ENCODE measurements at regions not wholly inside any gene's neighbourhood (a gene's known extent, or its start where the extent isn't known, plus 50 kb on each side); places are given as distances from the start of the nearest gene placed in this dataset.

DNA sequence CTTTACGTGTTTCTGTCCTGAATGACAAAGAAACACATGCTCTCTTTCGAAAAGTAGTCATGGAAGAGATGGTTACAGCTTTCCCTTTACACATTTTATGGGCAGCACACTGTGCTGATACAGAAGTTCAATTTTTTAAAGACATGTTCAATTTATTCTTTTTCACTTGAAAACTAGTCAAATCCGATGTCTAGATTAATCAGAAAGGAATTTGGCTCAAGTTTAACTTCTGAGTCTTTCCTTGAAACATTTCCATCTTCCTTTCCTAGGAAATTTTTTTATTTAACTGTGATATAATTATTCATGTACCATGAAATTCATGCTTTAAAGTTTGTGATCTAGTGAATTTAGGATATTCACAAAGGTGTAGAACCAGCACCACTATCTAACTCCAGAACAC, 360.1 kb downstream of the TNS3 start:
- Histone ChIP-seq H3K4me3 (no peak overlapping the region), H3K4me1 (replicated peaks in 1 of 2) (no peaks in the 10 kb centered on the region), H3K27ac (no peak overlapping the region)
- WGBS, 10 experiments: 0 to 100% (median 60%) methylated on average over 1 to 3 of the region's 3 CpGs
- no peak for ATAC-seq (replicated peaks in 6 of 8)
- in situ Hi-C loops (cut with MboI; ENCODE audit: low pct_unique_long_range_greater_than_20kb in 2 of 9, low sequenced_read_pairs in 9 of 9, unreplicated experiment in 9 of 9): no loop called here

DNA sequence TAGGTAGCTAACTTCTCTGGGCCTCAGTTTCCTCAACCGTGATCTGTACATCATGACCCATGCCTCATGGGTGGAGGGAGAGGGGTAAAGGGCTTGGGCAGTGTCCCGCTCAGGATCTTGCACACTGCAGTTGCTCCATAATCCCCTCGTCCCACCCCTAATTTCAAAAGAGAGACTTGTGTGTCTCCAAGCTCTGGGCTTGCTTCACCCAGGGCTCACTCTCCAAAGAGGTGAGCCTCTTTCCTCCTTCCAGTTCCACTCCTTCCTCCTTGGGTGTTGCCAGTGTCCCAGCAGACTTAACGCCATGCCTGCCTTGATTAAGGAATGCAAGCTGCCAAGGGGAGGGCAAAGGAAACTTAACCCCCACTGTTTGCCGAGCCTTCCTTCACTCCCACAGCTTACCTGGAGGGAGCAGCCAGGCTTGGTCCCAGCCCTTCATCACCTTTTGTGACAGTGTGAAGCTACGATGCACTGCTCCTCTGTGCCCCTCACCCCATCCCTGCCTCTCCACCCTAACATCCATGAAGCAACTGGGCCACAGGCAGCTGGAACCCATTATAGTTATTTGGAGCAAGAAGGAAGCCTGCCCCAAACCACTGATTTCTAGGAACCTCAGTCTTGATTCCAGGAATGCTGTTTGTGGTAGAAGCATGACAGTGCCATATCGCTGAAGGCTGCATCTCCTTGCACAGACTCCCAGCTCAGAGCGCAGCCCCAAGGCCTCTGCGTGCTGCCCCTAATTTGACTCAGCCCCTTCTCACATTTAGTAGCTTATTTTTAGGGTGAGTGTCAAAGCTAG, 363.3 kb downstream of the TNS3 start:
- no peak overlapping the region for H3K4me3 ChIP-seq
- H3K27ac ChIP-seq: no peak overlapping the region
- WGBS, 10 experiments: 60 to 100% (median 90%) methylated on average over 2 to 6 of the region's 9 CpGs; no CpG with 5 or more reads in 4 of the 10 experiments
- no peaks in the 10 kb centered on the region for H3K4me1 ChIP-seq (replicated peaks in 1 of 2)
- in situ Hi-C loops (cut with MboI; ENCODE audit: low pct_unique_long_range_greater_than_20kb in 2 of 9, low sequenced_read_pairs in 9 of 9, unreplicated experiment in 9 of 9): no loop called here
- peak in 2 of 8 experiments; percentile 32 to 57 for ATAC-seq (replicated peaks in 6 of 8)

DNA sequence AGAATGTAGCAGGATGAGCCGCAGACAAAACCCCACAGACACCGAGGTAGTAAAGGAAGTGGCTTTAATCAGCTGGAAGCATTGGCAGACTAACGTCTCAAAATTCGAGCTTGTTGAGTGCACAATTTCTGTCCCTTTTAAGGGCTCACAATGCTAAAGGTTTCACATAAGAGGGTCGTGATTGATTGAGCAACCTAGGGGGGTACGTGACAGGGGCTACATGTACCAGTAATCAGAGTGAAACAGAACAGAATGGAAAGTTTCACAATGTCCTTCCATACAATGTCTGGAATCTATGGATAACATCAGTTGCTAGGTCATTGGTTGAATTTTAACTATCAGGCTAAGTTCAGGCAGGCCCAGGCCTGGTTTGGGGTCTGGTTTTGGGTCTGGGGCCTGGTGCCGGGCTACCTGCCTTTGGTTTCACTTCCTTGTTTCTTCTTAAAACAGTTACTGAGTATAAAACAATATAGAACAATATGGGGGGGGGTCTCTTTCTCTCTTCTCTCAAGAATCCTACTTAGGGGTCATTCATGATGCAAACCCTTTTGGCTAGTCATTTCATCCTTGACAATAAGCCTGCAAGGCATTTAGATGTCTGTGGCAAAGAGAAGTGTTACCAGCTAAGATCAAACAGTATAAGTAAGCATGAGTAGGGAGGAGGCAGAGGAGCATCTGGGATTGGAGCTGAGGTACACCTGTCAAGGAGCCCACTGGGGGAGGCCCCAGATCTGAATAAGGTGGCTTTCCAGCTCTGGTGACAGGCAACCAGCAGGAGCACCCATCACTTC, 364.1 kb downstream of the TNS3 start:
- ATAC-seq (replicated peaks in 6 of 8): no peak
- Histone ChIP-seq H3K27ac (no peak overlapping the region), H3K4me1 (replicated peaks in 1 of 2) (no peaks in the 10 kb centered on the region), H3K4me3 (no peak overlapping the region)
- in situ Hi-C loops (cut with MboI; ENCODE audit: low pct_unique_long_range_greater_than_20kb in 2 of 9, low sequenced_read_pairs in 9 of 9, unreplicated experiment in 9 of 9): no loop called here
- 65 to 100% (median 84%) methylated on average over 1 to 5 of the region's 7 CpGs; no CpG with 5 or more reads in 1 of the 10 experiments for WGBS, 10 experiments

DNA sequence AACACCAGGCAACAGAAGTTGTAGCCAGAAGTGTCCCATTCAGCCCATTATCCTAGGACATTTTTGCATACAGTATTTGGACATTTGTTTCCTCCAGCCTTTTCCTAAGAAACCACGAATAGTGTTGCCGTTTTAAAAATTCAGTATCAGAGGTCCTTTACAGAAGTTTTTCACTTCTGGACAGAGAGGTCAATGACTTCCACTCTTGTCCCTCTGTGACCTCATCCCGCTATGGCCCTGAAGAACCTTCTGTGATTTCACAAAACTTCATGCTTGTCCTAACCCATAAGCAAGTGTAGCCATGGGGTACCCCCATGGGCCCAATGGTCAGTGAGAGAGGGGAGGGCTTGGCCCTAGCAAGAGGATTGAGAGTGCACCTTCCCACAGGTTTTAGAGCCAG, 364.8 kb downstream of the TNS3 start:
- 50 to 98% (median 88%) methylated on average over 2 to 3 of the region's 3 CpGs; no CpG with 5 or more reads in 2 of the 10 experiments for WGBS, 10 experiments
- Histone ChIP-seq H3K27ac (no peak overlapping the region), H3K4me3 (no peak overlapping the region), H3K4me1 (replicated peaks in 1 of 2) (no peaks in the 10 kb centered on the region)
- ATAC-seq (replicated peaks in 6 of 8): no peak
- in situ Hi-C loops (cut with MboI; ENCODE audit: low pct_unique_long_range_greater_than_20kb in 2 of 9, low sequenced_read_pairs in 9 of 9, unreplicated experiment in 9 of 9): no loop called here

DNA sequence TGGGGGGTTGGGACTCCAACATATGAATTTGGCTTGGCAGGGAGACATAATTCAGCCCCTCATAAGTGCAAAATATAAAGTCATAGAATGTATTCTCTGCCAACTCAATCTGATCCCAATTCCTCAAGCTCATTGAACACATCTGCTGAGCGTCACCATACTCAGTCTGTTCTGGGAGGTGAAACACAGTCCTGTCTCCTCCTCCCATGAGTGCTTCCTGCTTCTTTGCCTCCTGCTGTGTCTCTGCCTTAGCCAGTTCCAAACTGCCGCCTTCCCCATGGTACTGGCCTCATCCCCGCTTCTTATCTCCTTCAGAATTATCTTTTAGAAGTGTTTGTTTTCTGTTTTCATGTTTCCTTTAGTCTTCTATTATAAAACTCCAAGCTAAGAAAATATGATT, 365.5 kb downstream of the TNS3 start:
- in situ Hi-C loops (cut with MboI; ENCODE audit: low pct_unique_long_range_greater_than_20kb in 2 of 9, low sequenced_read_pairs in 9 of 9, unreplicated experiment in 9 of 9): no loop called here
- 82 to 100% (median 90%) methylated on average over 2 to 3 of the region's 3 CpGs; no CpG with 5 or more reads in 3 of the 10 experiments for WGBS, 10 experiments
- no peak for ATAC-seq (replicated peaks in 6 of 8)
- Histone ChIP-seq H3K4me1 (replicated peaks in 1 of 2) (no peaks in the 10 kb centered on the region), H3K4me3 (no peak overlapping the region), H3K27ac (no peak overlapping the region)

DNA sequence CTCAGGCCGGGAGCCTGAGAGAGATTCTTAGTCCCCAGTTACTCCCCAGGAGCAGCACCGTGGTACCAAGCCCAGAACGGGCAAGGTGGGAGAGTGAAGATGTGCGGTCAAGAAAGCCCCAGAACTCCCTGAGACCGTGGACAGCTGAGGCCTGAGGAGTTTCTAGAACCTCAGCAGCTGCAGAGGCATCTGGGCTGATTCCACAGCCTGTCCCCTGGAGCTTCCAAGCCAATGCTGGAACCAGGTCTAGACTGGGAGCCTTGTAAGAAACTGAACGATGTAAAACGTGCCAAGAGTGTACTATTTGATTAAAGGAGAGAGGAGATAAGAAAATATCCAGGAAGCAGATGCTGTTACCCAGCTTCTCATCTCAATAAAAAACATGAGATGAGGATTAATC, 366.3 kb downstream of the TNS3 start:
- no peak for ATAC-seq (replicated peaks in 6 of 8)
- in situ Hi-C loops (cut with MboI; ENCODE audit: low pct_unique_long_range_greater_than_20kb in 2 of 9, low sequenced_read_pairs in 9 of 9, unreplicated experiment in 9 of 9): no loop called here
- Histone ChIP-seq H3K27ac (no peak overlapping the region), H3K4me1 (replicated peaks in 1 of 2) (no peaks in the 10 kb centered on the region), H3K4me3 (no peak overlapping the region)
- 20 to 90% (median 60%) methylated on average over 1 to 6 of the region's 7 CpGs; no CpG with 5 or more reads in 3 of the 10 experiments for WGBS, 10 experiments

DNA sequence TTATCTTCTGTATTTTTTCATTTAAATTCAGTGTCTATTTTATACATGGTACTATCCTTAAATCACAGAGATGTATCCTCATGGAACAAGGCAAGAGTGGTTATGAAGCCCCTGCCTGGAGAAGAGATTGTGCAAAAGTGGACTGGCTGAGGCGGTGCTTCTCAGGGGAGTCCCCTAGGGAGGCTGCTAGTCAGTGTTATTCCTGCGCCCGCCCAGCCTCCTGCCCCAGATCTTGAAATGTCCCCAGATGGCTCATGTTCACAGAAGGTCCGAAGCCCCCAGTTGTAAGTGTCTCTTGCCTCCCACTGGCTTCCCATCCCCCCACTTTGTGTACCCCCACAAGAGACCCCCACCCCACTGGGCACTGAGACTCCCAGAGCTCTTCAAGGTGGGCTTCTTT, 366.9 kb downstream of the TNS3 start:
- Histone ChIP-seq H3K27ac (no peak overlapping the region), H3K4me3 (no peak overlapping the region), H3K4me1 (replicated peaks in 1 of 2) (no peaks in the 10 kb centered on the region)
- no peak for ATAC-seq (replicated peaks in 6 of 8)
- WGBS, 10 experiments: 20 to 100% (median 57%) methylated on average over 1 to 3 of the region's 4 CpGs; no CpG with 5 or more reads in 7 of the 10 experiments
- in situ Hi-C loops (cut with MboI; ENCODE audit: low pct_unique_long_range_greater_than_20kb in 2 of 9, low sequenced_read_pairs in 9 of 9, unreplicated experiment in 9 of 9): no loop called here

DNA sequence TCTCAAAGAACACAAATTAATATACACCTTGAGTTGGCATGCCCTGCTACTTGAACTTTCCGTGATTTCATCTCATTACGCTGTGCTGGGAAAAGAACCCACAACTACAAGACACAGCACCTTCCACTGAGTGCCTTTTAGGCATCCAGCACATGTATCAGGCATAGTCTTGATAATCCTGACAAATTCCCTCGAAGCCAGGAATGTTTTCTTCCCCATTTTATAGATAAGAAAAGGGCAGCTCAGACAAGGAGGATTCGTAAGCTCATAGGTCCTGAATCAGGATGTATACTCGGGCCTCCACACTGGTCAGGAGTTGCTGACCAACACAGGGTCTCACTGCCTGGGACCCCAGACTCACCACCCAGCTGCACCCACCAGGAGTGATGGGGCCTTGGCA, 368.6 kb downstream of the TNS3 start:
- WGBS, 10 experiments: 50 to 100% (median 68%) methylated on average over 1 to 5 of the region's 5 CpGs; no CpG with 5 or more reads in 1 of the 10 experiments
- Histone ChIP-seq H3K4me3 (no peak overlapping the region), H3K4me1 (replicated peaks in 1 of 2) (no peaks in the 10 kb centered on the region), H3K27ac (no peak overlapping the region)
- in situ Hi-C loops (cut with MboI; ENCODE audit: low pct_unique_long_range_greater_than_20kb in 2 of 9, low sequenced_read_pairs in 9 of 9, unreplicated experiment in 9 of 9): no loop called here
- no peak for ATAC-seq (replicated peaks in 6 of 8)

DNA sequence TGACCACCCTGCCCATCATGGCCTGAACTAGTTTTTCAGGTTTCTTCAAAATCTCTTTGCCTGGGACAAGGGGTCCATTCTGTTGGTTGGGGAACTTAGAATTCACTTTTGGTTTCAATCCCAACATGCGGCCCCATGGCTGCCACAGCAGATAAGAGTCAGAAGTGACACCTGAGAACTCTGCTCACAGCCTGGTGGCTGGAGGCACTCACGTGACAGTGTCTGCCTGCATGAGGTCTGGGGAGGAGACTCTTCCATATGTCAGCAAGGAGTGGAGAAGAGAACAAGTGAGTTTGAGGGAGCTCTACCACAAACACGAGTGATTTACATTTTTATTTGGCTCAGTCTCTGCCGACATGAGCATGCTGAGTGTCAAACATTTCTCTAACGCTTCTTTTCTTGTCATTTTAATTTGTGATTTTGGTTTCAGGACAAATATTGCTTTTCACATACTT, 370.4 kb downstream of the TNS3 start:
- 10 to 100% (median 50%) methylated on average over 2 to 5 of the region's 5 CpGs; no CpG with 5 or more reads in 1 of the 10 experiments for WGBS, 10 experiments
- ATAC-seq (replicated peaks in 6 of 8): peak in 3 of 8 experiments; percentile 47 to 59 (median 53)
- H3K4me3 ChIP-seq: no peak overlapping the region
- no peaks in the 10 kb centered on the region for H3K4me1 ChIP-seq (replicated peaks in 1 of 2)
- in situ Hi-C loops (cut with MboI; ENCODE audit: low pct_unique_long_range_greater_than_20kb in 2 of 9, low sequenced_read_pairs in 9 of 9, unreplicated experiment in 9 of 9): no loop called here
- no peak overlapping the region for H3K27ac ChIP-seq

DNA sequence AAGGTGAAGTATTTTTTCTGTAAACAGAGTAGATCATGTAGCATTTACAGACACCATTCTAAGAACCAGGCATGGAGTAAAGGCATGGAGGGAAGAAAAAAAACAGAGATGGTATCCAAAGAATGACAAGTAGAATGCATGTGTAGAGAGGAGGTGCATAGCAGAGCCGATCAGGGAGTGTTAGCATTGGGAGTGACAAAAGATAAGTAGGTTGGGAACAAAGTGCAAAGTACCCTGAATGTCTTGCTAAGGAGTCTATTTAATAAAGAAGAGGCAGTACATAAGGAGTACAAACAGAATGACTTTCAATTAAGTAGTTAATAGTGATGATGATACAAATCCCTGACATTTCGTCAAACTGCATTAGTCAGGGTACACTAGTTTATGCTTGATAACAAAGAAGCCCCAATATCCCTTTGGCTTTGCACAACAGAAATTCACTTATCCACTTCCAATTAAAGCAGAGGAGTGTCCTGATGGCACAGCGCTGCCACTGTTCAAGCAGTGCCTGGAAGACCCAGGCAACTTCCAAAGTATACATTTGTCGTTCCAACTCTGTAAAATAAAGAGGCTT, 371.5 kb downstream of the TNS3 start:
- Histone ChIP-seq H3K4me3 (no peak overlapping the region), H3K4me1 (replicated peaks in 1 of 2) (no peaks in the 10 kb centered on the region), H3K27ac (no peak overlapping the region)
- 33 to 100% (median 79%) methylated on average over 1 to 4 of the region's 4 CpGs for WGBS, 10 experiments
- in situ Hi-C loops (cut with MboI; ENCODE audit: low pct_unique_long_range_greater_than_20kb in 2 of 9, low sequenced_read_pairs in 9 of 9, unreplicated experiment in 9 of 9): no loop called here
- ATAC-seq (replicated peaks in 6 of 8): no peak

DNA sequence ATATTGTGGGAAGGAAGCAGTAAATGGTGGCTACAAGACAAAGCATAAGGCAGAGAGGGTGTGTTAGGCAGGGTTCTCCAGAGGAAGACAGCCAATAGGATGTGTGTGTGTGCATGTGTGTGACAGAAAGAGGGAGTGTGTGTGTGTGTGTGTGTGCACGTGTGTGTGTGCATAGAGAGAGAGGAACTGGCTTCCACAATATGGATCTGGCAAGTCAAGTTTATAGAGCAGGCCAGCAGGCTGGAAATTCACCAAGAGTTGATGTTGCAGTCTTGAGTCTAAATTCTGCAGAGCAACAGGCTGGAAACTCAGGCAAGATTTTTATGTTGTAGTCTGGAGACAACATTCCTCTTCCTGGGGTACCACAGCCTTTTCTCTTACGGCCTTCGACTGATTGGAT, 374.0 kb downstream of the TNS3 start:
- in situ Hi-C loops (cut with MboI; ENCODE audit: low pct_unique_long_range_greater_than_20kb in 2 of 9, low sequenced_read_pairs in 9 of 9, unreplicated experiment in 9 of 9): no loop called here
- H3K4me1 ChIP-seq (replicated peaks in 1 of 2): no peaks in the 10 kb centered on the region
- no peak overlapping the region for H3K4me3 ChIP-seq
- WGBS, 10 experiments: 0 to 100% (median 89%) methylated on average over 1 to 3 of the region's 3 CpGs; no CpG with 5 or more reads in 1 of the 10 experiments
- no peak overlapping the region for H3K27ac ChIP-seq
- ATAC-seq (replicated peaks in 6 of 8): no peak

DNA sequence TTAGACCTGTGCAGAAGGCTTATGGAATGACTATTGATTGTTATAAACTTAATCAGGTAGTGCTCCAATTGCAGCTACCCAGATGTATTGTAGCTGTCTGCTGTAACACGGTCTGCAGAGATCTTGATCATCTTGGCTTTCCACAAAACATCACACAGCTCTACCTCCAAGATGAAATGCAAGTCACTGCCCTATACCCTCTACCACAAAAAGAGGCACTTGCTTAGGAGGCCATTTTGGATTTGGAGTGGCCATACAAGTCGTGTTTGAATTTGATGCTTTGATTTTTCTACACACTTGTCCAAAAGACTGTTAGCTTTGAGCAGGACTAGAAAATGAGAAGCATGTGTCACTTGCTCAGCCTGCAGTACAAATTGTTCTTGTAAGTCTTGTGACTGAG, 377.2 kb downstream of the TNS3 start:
- Histone ChIP-seq H3K4me3 (no peak overlapping the region), H3K4me1 (replicated peaks in 1 of 2) (peaks cover 0 to 4% of the 10 kb centered on the region in 2 donors), H3K27ac (no peak overlapping the region)
- no peak for ATAC-seq (replicated peaks in 6 of 8)
- WGBS, 10 experiments: 0 to 100% (median 20%) methylated on average over 1 to 2 of the region's 2 CpGs; no CpG with 5 or more reads in 3 of the 10 experiments
- in situ Hi-C loops (cut with MboI; ENCODE audit: low pct_unique_long_range_greater_than_20kb in 2 of 9, low sequenced_read_pairs in 9 of 9, unreplicated experiment in 9 of 9): no loop called here

DNA sequence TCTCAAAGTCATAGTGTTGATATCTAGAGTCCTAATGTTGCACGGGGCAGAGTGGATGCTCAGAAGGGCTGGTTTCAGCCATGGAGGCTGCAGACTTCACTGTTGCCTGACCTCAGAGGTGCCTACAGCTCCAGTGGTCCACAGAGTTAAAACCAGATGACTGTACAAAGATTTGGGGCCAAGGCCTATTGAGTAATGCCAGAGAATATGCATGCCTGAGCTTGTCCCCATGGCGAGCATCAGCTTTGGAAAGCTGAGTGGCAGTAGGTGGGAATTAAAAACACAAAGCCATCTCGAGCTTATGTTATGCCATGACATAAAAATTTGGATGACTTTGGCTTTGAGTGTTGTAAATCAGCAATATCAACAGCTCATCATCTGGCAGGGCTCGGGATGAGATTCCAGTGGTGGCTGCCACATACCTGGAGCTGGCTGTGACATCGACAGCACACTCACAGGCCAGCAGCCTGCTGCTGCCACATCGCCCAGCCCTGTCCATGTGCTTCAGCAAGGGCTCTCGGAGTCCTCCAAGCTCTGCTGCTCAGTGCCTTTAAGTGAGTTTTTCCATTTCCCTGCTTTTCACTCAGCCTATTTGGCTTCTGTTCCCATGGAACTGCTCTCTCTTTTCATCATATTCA, 379.6 kb downstream of the TNS3 start:
- WGBS, 10 experiments: 10 to 100% (median 71%) methylated on average over 1 to 5 of the region's 7 CpGs; no CpG with 5 or more reads in 1 of the 10 experiments
- ATAC-seq (replicated peaks in 6 of 8): peak in 1 of 8 experiments; percentile 60

More for the DNA sequence above, 379.6 kb downstream of the TNS3 start:
- Histone ChIP-seq H3K4me3 (no peak overlapping the region), H3K27ac (no peak overlapping the region), H3K4me1 (replicated peaks in 1 of 2) (peaks cover 0 to 4% of the 10 kb centered on the region in 2 donors)
- in situ Hi-C loops (cut with MboI; ENCODE audit: low pct_unique_long_range_greater_than_20kb in 2 of 9, low sequenced_read_pairs in 9 of 9, unreplicated experiment in 9 of 9): no loop called here
